ENCODE measurements at regions not wholly inside any gene's neighbourhood (a gene's known extent, or its start where the extent isn't known, plus 50 kb on each side); places are given as distances from the start of the nearest gene placed in this dataset.

GRCh38 chr10:109070492-109070891, 852.8 kb downstream of the XPNPEP1 start (continued):
- TF ChIP-seq, protein P1, sequence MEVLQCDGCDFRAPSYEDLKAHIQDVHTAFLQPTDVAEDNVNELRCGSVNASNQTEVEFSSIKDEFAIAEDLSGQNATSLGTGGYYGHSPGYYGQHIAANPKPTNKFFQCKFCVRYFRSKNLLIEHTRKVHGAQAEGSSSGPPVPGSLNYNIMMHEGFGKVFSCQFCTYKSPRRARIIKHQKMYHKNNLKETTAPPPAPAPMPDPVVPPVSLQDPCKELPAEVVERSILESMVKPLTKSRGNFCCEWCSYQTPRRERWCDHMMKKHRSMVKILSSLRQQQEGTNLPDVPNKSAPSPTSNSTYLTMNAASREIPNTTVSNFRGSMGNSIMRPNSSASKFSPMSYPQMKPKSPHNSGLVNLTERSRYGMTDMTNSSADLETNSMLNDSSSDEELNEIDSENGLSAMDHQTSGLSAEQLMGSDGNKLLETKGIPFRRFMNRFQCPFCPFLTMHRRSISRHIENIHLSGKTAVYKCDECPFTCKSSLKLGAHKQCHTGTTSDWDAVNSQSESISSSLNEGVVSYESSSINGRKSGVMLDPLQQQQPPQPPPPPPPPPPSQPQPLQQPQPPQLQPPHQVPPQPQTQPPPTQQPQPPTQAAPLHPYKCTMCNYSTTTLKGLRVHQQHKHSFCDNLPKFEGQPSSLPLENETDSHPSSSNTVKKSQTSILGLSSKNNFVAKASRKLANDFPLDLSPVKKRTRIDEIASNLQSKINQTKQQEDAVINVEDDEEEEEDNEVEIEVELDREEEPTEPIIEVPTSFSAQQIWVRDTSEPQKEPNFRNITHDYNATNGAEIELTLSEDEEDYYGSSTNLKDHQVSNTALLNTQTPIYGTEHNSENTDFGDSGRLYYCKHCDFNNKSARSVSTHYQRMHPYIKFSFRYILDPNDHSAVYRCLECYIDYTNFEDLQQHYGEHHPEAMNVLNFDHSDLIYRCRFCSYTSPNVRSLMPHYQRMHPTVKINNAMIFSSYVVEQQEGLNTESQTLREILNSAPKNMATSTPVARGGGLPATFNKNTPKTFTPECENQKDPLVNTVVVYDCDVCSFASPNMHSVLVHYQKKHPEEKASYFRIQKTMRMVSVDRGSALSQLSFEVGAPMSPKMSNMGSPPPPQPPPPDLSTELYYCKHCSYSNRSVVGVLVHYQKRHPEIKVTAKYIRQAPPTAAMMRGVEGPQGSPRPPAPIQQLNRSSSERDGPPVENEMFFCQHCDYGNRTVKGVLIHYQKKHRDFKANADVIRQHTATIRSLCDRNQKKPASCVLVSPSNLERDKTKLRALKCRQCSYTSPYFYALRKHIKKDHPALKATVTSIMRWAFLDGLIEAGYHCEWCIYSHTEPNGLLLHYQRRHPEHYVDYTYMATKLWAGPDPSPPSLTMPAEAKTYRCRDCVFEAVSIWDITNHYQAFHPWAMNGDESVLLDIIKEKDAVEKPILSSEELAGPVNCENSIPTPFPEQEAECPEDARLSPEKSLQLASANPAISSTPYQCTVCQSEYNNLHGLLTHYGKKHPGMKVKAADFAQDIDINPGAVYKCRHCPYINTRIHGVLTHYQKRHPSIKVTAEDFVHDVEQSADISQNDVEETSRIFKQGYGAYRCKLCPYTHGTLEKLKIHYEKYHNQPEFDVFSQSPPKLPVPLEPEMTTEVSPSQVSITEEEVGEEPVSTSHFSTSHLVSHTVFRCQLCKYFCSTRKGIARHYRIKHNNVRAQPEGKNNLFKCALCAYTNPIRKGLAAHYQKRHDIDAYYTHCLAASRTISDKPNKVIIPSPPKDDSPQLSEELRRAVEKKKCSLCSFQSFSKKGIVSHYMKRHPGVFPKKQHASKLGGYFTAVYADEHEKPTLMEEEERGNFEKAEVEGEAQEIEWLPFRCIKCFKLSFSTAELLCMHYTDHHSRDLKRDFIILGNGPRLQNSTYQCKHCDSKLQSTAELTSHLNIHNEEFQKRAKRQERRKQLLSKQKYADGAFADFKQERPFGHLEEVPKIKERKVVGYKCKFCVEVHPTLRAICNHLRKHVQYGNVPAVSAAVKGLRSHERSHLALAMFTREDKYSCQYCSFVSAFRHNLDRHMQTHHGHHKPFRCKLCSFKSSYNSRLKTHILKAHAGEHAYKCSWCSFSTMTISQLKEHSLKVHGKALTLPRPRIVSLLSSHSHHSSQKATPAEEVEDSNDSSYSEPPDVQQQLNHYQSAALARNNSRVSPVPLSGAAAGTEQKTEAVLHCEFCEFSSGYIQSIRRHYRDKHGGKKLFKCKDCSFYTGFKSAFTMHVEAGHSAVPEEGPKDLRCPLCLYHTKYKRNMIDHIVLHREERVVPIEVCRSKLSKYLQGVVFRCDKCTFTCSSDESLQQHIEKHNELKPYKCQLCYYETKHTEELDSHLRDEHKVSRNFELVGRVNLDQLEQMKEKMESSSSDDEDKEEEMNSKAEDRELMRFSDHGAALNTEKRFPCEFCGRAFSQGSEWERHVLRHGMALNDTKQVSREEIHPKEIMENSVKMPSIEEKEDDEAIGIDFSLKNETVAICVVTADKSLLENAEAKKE (CRISPR knock-in tag; IDR thresholded peaks at IDR 0.05) = no peak
- TF ChIP-seq EZH2phosphoT487 (IDR thresholded peaks at IDR 0.05; ENCODE audit: unreplicated experiment) (no peak), CREB1 (CRISPR knock-in tag; IDR thresholded peaks at IDR 0.05; ENCODE audit: low read depth) (no peak), NANOG (IDR thresholded peaks at IDR 0.05; ENCODE audit: borderline replicate concordance) (no peak), ZNF331 (CRISPR knock-in tag; IDR thresholded peaks at IDR 0.05; ENCODE audit: low read depth) (no peak)

- no peak overlapping the region for H3K27ac Mint-ChIP-seq
- no peaks in the 10 kb centered on the region for H3K27me3 ChIP-seq (ENCODE audit: insufficient read depth)
- no peak overlapping the region for H2AFZ ChIP-seq
- no peaks in the 10 kb centered on the region for H3K79me2 ChIP-seq (replicated peaks; ENCODE audit: insufficient read depth)
- no peaks in the 10 kb centered on the region for H3K9me2 ChIP-seq (ENCODE audit: insufficient read depth)
- H3K36me3 ChIP-seq (ENCODE audit: insufficient read depth) = no peaks in the 10 kb centered on the region
- no peak overlapping the region for H3K4me3 Mint-ChIP-seq
- H3K36me3 Mint-ChIP-seq (ENCODE audit: low read depth) = no peaks in the 10 kb centered on the region
- ATAC-seq (no peak), DNase-seq (ENCODE audit: low spot score) (no peak)
- H3K4me1 ChIP-seq (ENCODE audit: insufficient read depth) = peaks cover 10% of the 10 kb centered on the region
- H3K4me2 ChIP-seq = no peak overlapping the region
- H3K27me3 Mint-ChIP-seq (ENCODE audit: insufficient read depth, low read depth, poor library complexity) = peaks cover 3% of the 10 kb centered on the region
- no peaks in the 10 kb centered on the region for H4K20me1 ChIP-seq (replicated peaks; ENCODE audit: insufficient read depth)
- H3K4me3 ChIP-seq = no peak overlapping the region
- H3K4me1 Mint-ChIP-seq = peaks cover 11% of the 10 kb centered on the region
- no peak overlapping the region for H3K27ac ChIP-seq (ENCODE audit: low read depth)
- H3K9me3 Mint-ChIP-seq = no peaks in the 10 kb centered on the region
- no peaks in the 10 kb centered on the region for H3F3A ChIP-seq (replicated peaks; ENCODE audit: low read depth)
- TF ChIP-seq REST (IDR thresholded peaks at IDR 0.05; ENCODE audit: unreplicated experiment) (no peak), ZNF331 (CRISPR knock-in tag; IDR thresholded peaks at IDR 0.05; ENCODE audit: low read depth) (no peak), NANOG (IDR thresholded peaks at IDR 0.05; ENCODE audit: borderline replicate concordance) (no peak)
- TF ChIP-seq, protein P2, sequence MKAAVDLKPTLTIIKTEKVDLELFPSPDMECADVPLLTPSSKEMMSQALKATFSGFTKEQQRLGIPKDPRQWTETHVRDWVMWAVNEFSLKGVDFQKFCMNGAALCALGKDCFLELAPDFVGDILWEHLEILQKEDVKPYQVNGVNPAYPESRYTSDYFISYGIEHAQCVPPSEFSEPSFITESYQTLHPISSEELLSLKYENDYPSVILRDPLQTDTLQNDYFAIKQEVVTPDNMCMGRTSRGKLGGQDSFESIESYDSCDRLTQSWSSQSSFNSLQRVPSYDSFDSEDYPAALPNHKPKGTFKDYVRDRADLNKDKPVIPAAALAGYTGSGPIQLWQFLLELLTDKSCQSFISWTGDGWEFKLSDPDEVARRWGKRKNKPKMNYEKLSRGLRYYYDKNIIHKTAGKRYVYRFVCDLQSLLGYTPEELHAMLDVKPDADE (IDR thresholded peaks at IDR 0.05) = no peak
Observed at GRCh38 chr10:109067031-109067430, 856.3 kb downstream of the XPNPEP1 start.

All from GM23338 (cell line).